Mucosa of rectum (tissue), 2 donors: ENCODE measurements at regions not wholly inside any gene's neighbourhood (a gene's known extent, or its start where the extent isn't known, plus 50 kb on each side); places are given as distances from the start of the nearest gene placed in this dataset.

ENCODE experiments used
- H3K27ac ChIP-seq, 2 donors: one replicate each; pipeline ENCODE4 v1.7.0; 2013; ENCODE audit warnings: inconsistent platforms in 2 of 2, low read depth in 2 of 2, low read length in 2 of 2
- H3K27me3 ChIP-seq, 2 donors: one replicate each; pipeline ENCODE4 v1.7.0; 2013; ENCODE audit warnings: low read length in 2 of 2; ENCODE audit not compliant: control insufficient read depth in 2 of 2, insufficient read depth in 2 of 2
- H3K36me3 ChIP-seq, 2 donors: one replicate each; pipeline ENCODE4 v1.7.0; 2013; ENCODE audit warnings: low read length in 2 of 2; ENCODE audit not compliant: control insufficient read depth in 2 of 2, insufficient read depth in 2 of 2
- H3K4me1 ChIP-seq, 2 donors: one replicate each; pipeline ENCODE4 v1.7.0; 2013; ENCODE audit warnings: low read length in 2 of 2, mild to moderate bottlenecking in 1 of 2; ENCODE audit not compliant: control insufficient read depth in 2 of 2, insufficient read depth in 2 of 2
- H3K4me3 ChIP-seq, 2 donors: one replicate each; pipeline ENCODE4 v1.7.0; 2013; ENCODE audit warnings: low read length in 2 of 2
- H3K9ac ChIP-seq, 2 donors: one replicate each; pipeline ENCODE4 v1.7.0; 2013; ENCODE audit warnings: low read length in 2 of 2, low read depth in 1 of 2, mild to moderate bottlenecking in 1 of 2
- H3K9me3 ChIP-seq, 2 donors: one replicate each; pipeline ENCODE4 v1.7.0; 2013; ENCODE audit warnings: low read length in 2 of 2; ENCODE audit not compliant: control insufficient read depth in 2 of 2
- donor health status: healthy.
- donor health status: Normal muscosa, but diverticular disease.

- Histone ChIP-seq H3K27me3 (peaks cover 8 to 12% of the 10 kb centered on the region in 2 donors), H3K9me3 (no peaks in the 10 kb centered on the region), H3K4me1 (no peaks in the 10 kb centered on the region), H3K4me3 (no peak overlapping the region), H3K27ac (no peak overlapping the region), H3K36me3 (no peaks in the 10 kb centered on the region), H3K9ac (no peak overlapping the region)
These were observed 58.9 kb downstream of the NUDT11 start for GRCh38 chrX:51437521-51437920.

- H3K36me3 ChIP-seq: no peaks in the 10 kb centered on the region
- no peak overlapping the region for H3K27ac ChIP-seq
- H3K9ac ChIP-seq: no peak overlapping the region
- peaks cover 8 to 12% of the 10 kb centered on the region in 2 donors for H3K27me3 ChIP-seq
- no peaks in the 10 kb centered on the region for H3K9me3 ChIP-seq
- no peak overlapping the region for H3K4me3 ChIP-seq
- no peaks in the 10 kb centered on the region for H3K4me1 ChIP-seq
These were observed 61.3 kb downstream of the NUDT11 start for GRCh38 chrX:51435101-51435500.

DNA sequence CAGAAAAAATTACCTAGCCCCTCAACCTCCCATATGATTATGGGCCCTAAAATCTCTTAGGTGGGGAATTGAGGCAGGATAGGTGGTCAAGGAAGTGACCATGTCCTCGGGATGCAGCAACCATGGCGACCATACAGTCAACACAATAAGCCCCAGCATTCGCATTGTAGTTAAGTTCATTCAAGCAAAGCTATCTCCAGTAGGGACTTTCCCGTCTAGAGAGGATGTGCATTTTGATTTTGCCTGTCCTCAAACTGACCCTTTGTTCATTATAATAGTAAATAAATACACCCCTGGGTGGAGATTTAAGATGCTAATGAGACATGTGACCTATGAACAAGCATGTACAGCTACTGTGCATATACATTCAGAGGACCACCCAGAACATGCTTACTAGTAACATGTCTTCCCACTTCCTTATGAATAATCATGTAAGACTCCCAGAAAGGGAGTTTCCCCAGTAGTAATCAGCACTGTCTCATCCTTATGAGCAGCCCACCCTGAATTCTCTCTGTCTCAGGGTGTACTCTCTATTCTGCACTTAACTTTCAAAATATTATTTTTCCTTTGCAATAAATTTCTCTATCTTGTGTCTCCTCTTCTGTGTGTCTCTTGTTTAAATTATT lies 74.3 kb downstream of the NUDT11 start:
- Histone ChIP-seq H3K36me3 (no peaks in the 10 kb centered on the region), H3K27me3 (peaks cover 0 to 3% of the 10 kb centered on the region in 2 donors), H3K4me1 (no peaks in the 10 kb centered on the region), H3K9ac (no peak overlapping the region), H3K27ac (no peak overlapping the region), H3K4me3 (no peak overlapping the region), H3K9me3 (no peaks in the 10 kb centered on the region)

GRCh38 chrX:51420610-51421009 lies 75.8 kb downstream of the NUDT11 start:
- Histone ChIP-seq H3K4me3 (no peak overlapping the region), H3K27me3 (peaks cover 0 to 3% of the 10 kb centered on the region in 2 donors), H3K27ac (no peak overlapping the region), H3K9me3 (no peaks in the 10 kb centered on the region), H3K4me1 (no peaks in the 10 kb centered on the region), H3K9ac (no peak overlapping the region), H3K36me3 (no peaks in the 10 kb centered on the region)

DNA sequence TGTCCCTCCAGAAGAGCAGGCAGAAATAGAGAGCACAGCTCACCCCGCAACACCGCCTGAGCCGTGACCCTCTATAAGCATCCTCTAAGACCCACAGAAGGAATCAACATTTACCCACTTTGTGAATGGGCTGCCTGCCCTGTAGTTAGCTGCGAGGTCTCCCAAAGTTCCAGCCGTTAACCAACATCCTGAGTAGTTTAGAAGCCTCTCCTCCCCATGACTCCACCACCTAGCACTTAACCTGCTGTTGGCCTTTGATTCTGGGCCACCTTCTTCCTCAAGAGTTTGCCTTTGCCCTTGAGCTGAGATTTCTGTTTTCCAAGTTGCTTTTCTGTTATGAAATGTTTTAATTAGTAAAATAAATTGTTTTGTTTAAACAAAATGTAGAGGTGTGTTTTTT lies 75.8 kb downstream of the NUDT10 start:
- no peak overlapping the region for H3K27ac ChIP-seq
- no peak overlapping the region for H3K4me3 ChIP-seq
- no peaks in the 10 kb centered on the region for H3K36me3 ChIP-seq
- H3K27me3 ChIP-seq: peaks cover 2 to 3% of the 10 kb centered on the region in 2 donors
- H3K9ac ChIP-seq: no peak overlapping the region
- H3K9me3 ChIP-seq: no peaks in the 10 kb centered on the region
- no peaks in the 10 kb centered on the region for H3K4me1 ChIP-seq

GRCh38 chrX:51407520-51408409 lies 75.1 kb downstream of the NUDT10 start:
- peaks cover 1 to 3% of the 10 kb centered on the region in 2 donors for H3K27me3 ChIP-seq
- H3K9me3 ChIP-seq: no peaks in the 10 kb centered on the region
- H3K4me3 ChIP-seq: no peak overlapping the region
- H3K27ac ChIP-seq: no peak overlapping the region
- no peaks in the 10 kb centered on the region for H3K4me1 ChIP-seq
- no peaks in the 10 kb centered on the region for H3K36me3 ChIP-seq
- H3K9ac ChIP-seq: no peak overlapping the region

DNA sequence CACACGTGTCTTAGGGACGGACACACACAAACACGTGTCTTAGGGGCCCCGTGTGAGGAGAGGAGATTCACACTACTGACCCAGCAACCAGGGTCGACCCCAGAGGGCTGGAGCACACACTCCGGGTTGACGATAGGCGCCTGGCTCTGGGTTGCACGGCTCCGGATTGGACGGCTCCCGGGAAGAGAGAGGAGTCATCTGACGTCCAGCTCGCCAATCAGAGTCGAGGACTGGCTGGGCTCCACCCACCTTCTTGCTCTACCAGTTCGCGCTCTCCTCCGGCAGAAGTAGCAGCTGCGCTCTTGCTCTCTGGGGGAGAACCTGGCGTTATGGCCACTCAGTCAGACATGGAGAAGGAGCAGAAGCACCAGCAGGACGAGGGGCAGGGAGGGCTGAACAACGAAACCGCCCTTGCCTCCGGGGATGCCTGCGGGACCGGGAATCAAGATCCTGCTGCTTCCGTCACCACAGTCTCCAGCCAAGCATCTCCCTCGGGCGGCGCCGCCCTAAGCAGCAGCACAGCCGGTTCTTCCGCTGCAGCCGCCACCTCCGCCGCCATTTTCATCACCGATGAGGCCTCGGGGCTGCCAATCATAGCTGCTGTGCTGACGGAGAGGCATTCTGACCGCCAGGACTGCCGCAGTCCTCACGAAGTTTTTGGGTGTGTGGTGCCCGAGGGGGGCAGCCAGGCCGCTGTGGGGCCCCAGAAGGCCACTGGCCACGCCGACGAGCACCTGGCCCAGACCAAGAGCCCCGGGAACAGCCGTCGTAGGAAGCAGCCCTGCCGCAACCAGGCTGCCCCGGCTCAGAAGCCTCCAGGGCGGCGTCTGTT lies 74.3 kb downstream of the NUDT10 start:
- H3K9ac ChIP-seq: no peak overlapping the region
- no peak overlapping the region for H3K4me3 ChIP-seq
- no peaks in the 10 kb centered on the region for H3K4me1 ChIP-seq
- no peak overlapping the region for H3K27ac ChIP-seq
- H3K27me3 ChIP-seq: peaks cover 0 to 3% of the 10 kb centered on the region in 2 donors
- no peaks in the 10 kb centered on the region for H3K9me3 ChIP-seq
- H3K36me3 ChIP-seq: no peaks in the 10 kb centered on the region

DNA sequence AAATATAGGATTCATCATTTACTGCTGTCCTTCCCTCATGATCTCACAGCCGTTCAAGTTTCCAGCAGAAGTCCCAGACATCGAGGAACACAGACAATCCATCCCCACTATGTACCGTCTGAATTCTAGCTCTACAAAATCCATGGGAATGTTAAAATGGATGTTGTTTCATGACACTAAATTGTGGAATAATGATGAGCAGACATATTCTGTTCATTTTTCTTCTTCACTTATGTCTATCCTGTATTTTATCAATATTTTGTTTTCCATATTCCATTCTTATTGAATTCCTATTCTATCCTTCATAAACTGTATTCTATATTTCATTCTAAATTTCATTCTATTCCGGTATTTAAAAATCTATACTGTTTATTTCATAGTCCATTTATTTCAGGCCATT lies 71.8 kb downstream of the NUDT10 start:
- Histone ChIP-seq H3K4me3 (no peak overlapping the region), H3K4me1 (no peaks in the 10 kb centered on the region), H3K9me3 (no peaks in the 10 kb centered on the region), H3K36me3 (no peaks in the 10 kb centered on the region), H3K27ac (no peak overlapping the region), H3K27me3 (no peaks in the 10 kb centered on the region), H3K9ac (no peak overlapping the region)

- H3K27ac ChIP-seq: no peak overlapping the region
These were observed 63.4 kb downstream of the NUDT10 start for GRCh38 chrX:51395810-51396728.

More at GRCh38 chrX:51395810-51396728, 63.4 kb downstream of the NUDT10 start:
- no peaks in the 10 kb centered on the region for H3K9me3 ChIP-seq
- H3K4me3 ChIP-seq: peak overlapping the region; percentile 28 to 59
- no peaks in the 10 kb centered on the region for H3K36me3 ChIP-seq
- H3K4me1 ChIP-seq: no peaks in the 10 kb centered on the region
- peaks cover 8 to 11% of the 10 kb centered on the region in 2 donors for H3K27me3 ChIP-seq
- peak overlapping the region in 1 of 2 donors; percentile 14 for H3K9ac ChIP-seq
